Stomach (tissue), 4 donors: ENCODE measurements at regions not wholly inside any gene's neighbourhood (a gene's known extent, or its start where the extent isn't known, plus 50 kb on each side); places are given as distances from the start of the nearest gene placed in this dataset.

ENCODE experiments used
- EP300 ChIP-seq: sonication (generic); formaldehyde crosslinking; IDR thresholded peaks from one replicate; pipeline ENCODE4 v1.6.1; 2017; ENCODE audit warnings: antibody characterized with exemption
- POLR2A ChIP-seq, 4 donors: fragments of 450-650 bp; IDR thresholded peaks; one replicate each; pipeline ENCODE4 v1.6.1; 2016; ENCODE audit warnings: antibody characterized with exemption in 4 of 4, control low read depth in 2 of 4, mild to moderate bottlenecking in 1 of 4, moderate library complexity in 1 of 4
- POLR2AphosphoS5 ChIP-seq, 3 donors: sonication (generic); formaldehyde crosslinking; IDR thresholded peaks; one replicate each; pipeline ENCODE4 v1.6.1; 2016; ENCODE audit warnings: antibody characterized with exemption in 3 of 3
- TF ChIP-seq, protein P1 (sequence below), 7 experiments: fragments of 450-650 bp in 4 of 7; fragments of 200-600 bp in 3 of 7; sonication (generic) in 3 of 7; IDR thresholded peaks; one replicate each; pipeline ENCODE4 v1.5.1; 2016 to 2019; ENCODE audit warnings: antibody characterized with exemption in 7 of 7, control low read depth in 2 of 7, mild to moderate bottlenecking in 1 of 7

GRCh38 chr5:155211764-155212163, 198.2 kb downstream of the KIF4B start:
- TF ChIP-seq, protein P1, sequence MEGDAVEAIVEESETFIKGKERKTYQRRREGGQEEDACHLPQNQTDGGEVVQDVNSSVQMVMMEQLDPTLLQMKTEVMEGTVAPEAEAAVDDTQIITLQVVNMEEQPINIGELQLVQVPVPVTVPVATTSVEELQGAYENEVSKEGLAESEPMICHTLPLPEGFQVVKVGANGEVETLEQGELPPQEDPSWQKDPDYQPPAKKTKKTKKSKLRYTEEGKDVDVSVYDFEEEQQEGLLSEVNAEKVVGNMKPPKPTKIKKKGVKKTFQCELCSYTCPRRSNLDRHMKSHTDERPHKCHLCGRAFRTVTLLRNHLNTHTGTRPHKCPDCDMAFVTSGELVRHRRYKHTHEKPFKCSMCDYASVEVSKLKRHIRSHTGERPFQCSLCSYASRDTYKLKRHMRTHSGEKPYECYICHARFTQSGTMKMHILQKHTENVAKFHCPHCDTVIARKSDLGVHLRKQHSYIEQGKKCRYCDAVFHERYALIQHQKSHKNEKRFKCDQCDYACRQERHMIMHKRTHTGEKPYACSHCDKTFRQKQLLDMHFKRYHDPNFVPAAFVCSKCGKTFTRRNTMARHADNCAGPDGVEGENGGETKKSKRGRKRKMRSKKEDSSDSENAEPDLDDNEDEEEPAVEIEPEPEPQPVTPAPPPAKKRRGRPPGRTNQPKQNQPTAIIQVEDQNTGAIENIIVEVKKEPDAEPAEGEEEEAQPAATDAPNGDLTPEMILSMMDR (IDR thresholded peaks at IDR 0.05): no peak
- TF ChIP-seq POLR2A (IDR thresholded peaks at IDR 0.05): no peak
- no peak for TF ChIP-seq POLR2AphosphoS5 (IDR thresholded peaks at IDR 0.05)
- no peak for TF ChIP-seq EP300
